H1 (cell line): ENCODE measurements at regions not wholly inside any gene's neighbourhood (a gene's known extent, or its start where the extent isn't known, plus 50 kb on each side); places are given as distances from the start of the nearest gene placed in this dataset.

Experiments used
- CTCF ChIA-PET: fragments of 300-600 bp; sonication (Branson Sonifier 250); formaldehyde crosslinking; loops from one replicate; lab custom pipeline; 2021; ENCODE audit not compliant: partially characterized antibody; lab: Charles Lee
- POLR2A ChIA-PET: fragments of 300-600 bp; sonication (Branson Sonifier 250); formaldehyde crosslinking; loops from one replicate; lab custom pipeline; 2021; ENCODE audit warnings: inconsistent platforms; ENCODE audit not compliant: partially characterized antibody; lab: Charles Lee
- DNase-seq, 2 experiments: peaks; one replicate each; pipeline versions ENCODE4 v3.0.0 to v3.0.0-alpha.2; 2010 to 2022; ENCODE audit warnings: low spot score in 2 of 2, low read depth in 1 of 2, mixed read lengths in 1 of 2
- FAIRE-seq: peaks from 2 replicates; lab custom pipeline; 2011; peaks lifted over from hg19 to GRCh38; lab: Jason Lieb, UNC
- H2AFZ ChIP-seq: 2 replicates; pipeline ENCODE4 v1.8.1; 2012; ENCODE audit warnings: low read length, inconsistent platforms
- H2AK5ac ChIP-seq: 2 replicates; pipeline ENCODE4 v1.6.1; 2013; ENCODE audit warnings: low read depth, low read length
- H2BK120ac ChIP-seq: replicated peaks from 2 replicates; pipeline ENCODE3; 2013; ENCODE audit warnings: low read depth, low read length, inconsistent platforms
- H2BK12ac ChIP-seq: 2 replicates; pipeline ENCODE4 v1.6.1; 2013; ENCODE audit warnings: low read depth, low read length
- H2BK15ac ChIP-seq: 2 replicates; pipeline ENCODE4 v1.6.1; 2013; ENCODE audit warnings: low read length
- H2BK20ac ChIP-seq: 2 replicates; pipeline ENCODE4 v1.6.1; 2013; ENCODE audit warnings: low read length
- H2BK5ac ChIP-seq: 2 replicates; pipeline ENCODE4 v1.6.1; 2013; ENCODE audit warnings: low read depth, low read length
- H3K14ac ChIP-seq: 2 replicates; pipeline ENCODE4 v1.6.1; 2013; ENCODE audit warnings: inconsistent platforms; ENCODE audit not compliant: insufficient read length
- H3K18ac ChIP-seq: 2 replicates; pipeline ENCODE4 v1.6.1; 2013; ENCODE audit warnings: low read length; ENCODE audit errors: extremely low read depth
- H3K23ac ChIP-seq: 2 replicates; pipeline ENCODE4 v1.6.1; 2013; ENCODE audit warnings: inconsistent platforms; ENCODE audit not compliant: insufficient read length
- H3K23me2 ChIP-seq: 2 replicates; pipeline ENCODE4 v1.6.1; 2013; ENCODE audit warnings: low read depth, low read length
- H3K27ac ChIP-seq: 2 replicates; pipeline ENCODE4 v1.6.1; 2011; ENCODE audit warnings: low read depth, low read length, inconsistent platforms
- H3K27me3 ChIP-seq, 4 experiments: replicated peaks in 1 of 4; 1 replicate in 1 of 4; 2 replicates in 3 of 4; pipeline versions ENCODE4 v1.6.1 to v1.8.1; 2011 to 2013; ENCODE audit warnings: low read length in 3 of 4, mild to moderate bottlenecking in 3 of 4, inconsistent platforms in 2 of 4, mixed read lengths in 2 of 4, moderate library complexity in 1 of 4; ENCODE audit not compliant: control insufficient read depth in 3 of 4, insufficient read depth in 3 of 4; ENCODE audit errors: extremely low read depth in 1 of 4
- H3K36me3 ChIP-seq, 4 experiments: 2 replicates each; pipeline versions ENCODE4 v1.6.1 to v1.8.1; 2011 to 2013; ENCODE audit warnings: mild to moderate bottlenecking in 4 of 4, low read length in 3 of 4, moderate library complexity in 2 of 4, control low read depth in 1 of 4, inconsistent platforms in 1 of 4; ENCODE audit not compliant: insufficient read depth in 4 of 4, control insufficient read depth in 2 of 4
- H3K4ac ChIP-seq: replicated peaks from 2 replicates; pipeline ENCODE3; 2013; ENCODE audit warnings: low read length, low read depth, mixed read lengths, inconsistent platforms; ENCODE audit not compliant: insufficient read length
- H3K4me1 ChIP-seq, 4 experiments: replicated peaks in 1 of 4; 1 replicate in 1 of 4; 2 replicates in 3 of 4; pipeline versions ENCODE4 v1.6.1 to v1.8.1; 2011 to 2013; ENCODE audit warnings: low read length in 3 of 4, inconsistent platforms in 2 of 4, mixed read lengths in 1 of 4; ENCODE audit not compliant: insufficient read depth in 4 of 4, control insufficient read depth in 3 of 4
- H3K4me2 ChIP-seq, 2 experiments: 2 replicates each; pipeline versions ENCODE4 v1.6.1 to v1.8.1; 2011 to 2013; ENCODE audit warnings: low read depth in 2 of 2, low read length in 2 of 2, control low read depth in 1 of 2, inconsistent platforms in 1 of 2, mild to moderate bottlenecking in 1 of 2; ENCODE audit not compliant: insufficient read depth in 1 of 2
- H3K4me3 ChIP-seq, 4 experiments: fragments of 200-600, 300-600 bp in 1 of 4; sonication (generic), shearing (Covaris generic), sonication (Bioruptor Twin) in 1 of 4; 2 replicates each; pipeline versions ENCODE4 v1.5.1 to v1.8.1; 2011 to 2016; ENCODE audit warnings: low read length in 4 of 4, low read depth in 3 of 4, control low read depth in 2 of 4, inconsistent platforms in 2 of 4, mild to moderate bottlenecking in 2 of 4, mixed read lengths in 1 of 4, moderate library complexity in 1 of 4; ENCODE audit not compliant: insufficient read depth in 2 of 4; ENCODE audit errors: extremely low read depth in 1 of 4
- H3K56ac ChIP-seq: replicated peaks from 2 replicates; pipeline ENCODE3; 2013; ENCODE audit warnings: low read depth, mild to moderate bottlenecking, mixed read lengths, low read length, inconsistent platforms; ENCODE audit not compliant: insufficient read length
- H3K79me1 ChIP-seq: 2 replicates; pipeline ENCODE4 v1.6.1; 2013; ENCODE audit warnings: low read depth, low read length, control low read depth
- H3K79me2 ChIP-seq, 2 experiments: 2 replicates each; pipeline versions ENCODE4 v1.6.1 to v1.8.1; 2012 to 2013; ENCODE audit warnings: low read length in 2 of 2, mild to moderate bottlenecking in 2 of 2, inconsistent platforms in 1 of 2; ENCODE audit not compliant: insufficient read depth in 2 of 2, control insufficient read depth in 1 of 2
- H3K9ac ChIP-seq, 4 experiments: replicated peaks in 1 of 4; 1 replicate in 1 of 4; 2 replicates in 3 of 4; pipeline versions ENCODE4 v1.6.1 to v1.8.1; 2011 to 2013; ENCODE audit warnings: low read depth in 3 of 4, low read length in 3 of 4, control low read depth in 2 of 4, mild to moderate bottlenecking in 2 of 4, moderate library complexity in 2 of 4, inconsistent platforms in 1 of 4; ENCODE audit errors: extremely low read depth in 1 of 4
- H3K9me3 ChIP-seq, 2 experiments: 2 replicates each; pipeline versions ENCODE4 v1.6.1 to v1.8.1; 2012 to 2013; ENCODE audit warnings: mild to moderate bottlenecking in 2 of 2, moderate library complexity in 2 of 2, control low read depth in 1 of 2, inconsistent platforms in 1 of 2, low read depth in 1 of 2, low read length in 1 of 2, mixed read lengths in 1 of 2; ENCODE audit not compliant: insufficient read depth in 2 of 2
- H4K20me1 ChIP-seq, 2 experiments: replicated peaks in 1 of 2; 2 replicates each; pipeline versions ENCODE3 to v1.8.1; 2011 to 2013; ENCODE audit warnings: inconsistent platforms in 2 of 2, low read length in 2 of 2, mild to moderate bottlenecking in 1 of 2; ENCODE audit not compliant: insufficient read depth in 2 of 2, control insufficient read depth in 1 of 2
- H4K5ac ChIP-seq: 2 replicates; pipeline ENCODE4 v1.6.1; 2013; ENCODE audit warnings: low read length, low read depth, mixed read lengths, inconsistent platforms; ENCODE audit not compliant: insufficient read length
- H4K8ac ChIP-seq: 2 replicates; pipeline ENCODE4 v1.8.0; 2013; ENCODE audit warnings: mild to moderate bottlenecking, moderate library complexity, low read length, inconsistent platforms; ENCODE audit not compliant: insufficient read depth; ENCODE audit errors: extremely low read depth
- H4K91ac ChIP-seq: replicated peaks from 2 replicates; pipeline ENCODE3; 2013; ENCODE audit warnings: low read length, mixed read lengths, inconsistent platforms; ENCODE audit not compliant: insufficient read length
- ASH2L ChIP-seq: fragments of 200-600, 300-600 bp; sonication (generic); IDR thresholded peaks from one replicate; pipeline ENCODE4 v1.7.1; 2017; ENCODE audit warnings: low read length
- JUN ChIP-seq: IDR thresholded peaks from 2 replicates; pipeline ENCODE4 v1.6.1; 2011; ENCODE audit warnings: low read depth, mild to moderate bottlenecking, improper control_type of control experiment, low read length
- POLR2AphosphoS5 ChIP-seq: IDR thresholded peaks from 2 replicates; pipeline ENCODE4 v1.6.1; 2011; ENCODE audit warnings: low read depth, low read length
- WGBS, 2 experiments: shearing (Covaris generic) in 1 of 2; methylation state at CpG; one replicate each; pipeline versions ENCODE4 v1.1.6 to v1.1.7; 2013 to 2015; ENCODE audit warnings: low lambda C conversion rate in 2 of 2, mixed read lengths in 2 of 2, inconsistent platforms in 1 of 2, low coverage in 1 of 2, missing lambda C conversion rate in 1 of 2; ENCODE audit not compliant: insufficient replicate concordance in 2 of 2, insufficient coverage in 1 of 2, insufficient read length in 1 of 2; ENCODE audit errors: extremely low coverage in 1 of 2, missing lambda C conversion rate in 1 of 2; 5-methylcytosine and 5-hydroxymethylcytosine counted together
- TF ChIP-seq, protein P1 (sequence below): IDR thresholded peaks from 2 replicates; pipeline ENCODE4 v1.6.1; 2012; ENCODE audit warnings: inconsistent platforms

GRCh38 chr14:30799933-30800332, 74.4 kb upstream of the COCH start:
- ChIA-PET POLR2A (no interaction called here), CTCF (no interaction called here)
- no peaks in the 10 kb centered on the region for H4K20me1 ChIP-seq
- no peak overlapping the region for H3K4me3 ChIP-seq
- H3K4me1 ChIP-seq = no peaks in the 10 kb centered on the region
- H3K9ac ChIP-seq = no peak overlapping the region
- H3K23me2 ChIP-seq = no peaks in the 10 kb centered on the region
- H3K9me3 ChIP-seq = no peaks in the 10 kb centered on the region
- no peak overlapping the region for H4K5ac ChIP-seq
- H3K27ac ChIP-seq = no peak overlapping the region
- H2AK5ac ChIP-seq = no peak overlapping the region
- H4K8ac ChIP-seq = no peak overlapping the region
- no peak overlapping the region for H3K4me2 ChIP-seq
- H4K91ac ChIP-seq = no peak overlapping the region
- H3K4ac ChIP-seq = no peak overlapping the region
- no peak overlapping the region for H2BK5ac ChIP-seq
- no peak overlapping the region for H3K56ac ChIP-seq
- no peak overlapping the region for H3K18ac ChIP-seq
- no peak for FAIRE-seq
- no peak overlapping the region for H3K23ac ChIP-seq
- no peaks in the 10 kb centered on the region for H3K79me2 ChIP-seq
- H2BK15ac ChIP-seq = no peak overlapping the region
- 88% methylated on average over 1 of the region's 1 CpG; no CpG with 5 or more reads in 1 of the 2 experiments for WGBS, 2 experiments
- H3K79me1 ChIP-seq = no peaks in the 10 kb centered on the region
- peaks cover 0 to 1% (median 0%) of the 10 kb centered on the region in 4 experiments; a peak in 1 of 7 replicates for H3K27me3 ChIP-seq
- TF ChIP-seq, protein P1, sequence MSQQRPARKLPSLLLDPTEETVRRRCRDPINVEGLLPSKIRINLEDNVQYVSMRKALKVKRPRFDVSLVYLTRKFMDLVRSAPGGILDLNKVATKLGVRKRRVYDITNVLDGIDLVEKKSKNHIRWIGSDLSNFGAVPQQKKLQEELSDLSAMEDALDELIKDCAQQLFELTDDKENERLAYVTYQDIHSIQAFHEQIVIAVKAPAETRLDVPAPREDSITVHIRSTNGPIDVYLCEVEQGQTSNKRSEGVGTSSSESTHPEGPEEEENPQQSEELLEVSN = no peak
- no peak for TF ChIP-seq ASH2L
- TF ChIP-seq JUN = no peak
- no peak for TF ChIP-seq POLR2AphosphoS5
- DNase-seq = no peak
- H3K36me3 ChIP-seq = no peaks in the 10 kb centered on the region
- no peak overlapping the region for H2BK120ac ChIP-seq
- no peak overlapping the region for H2AFZ ChIP-seq
- H3K14ac ChIP-seq = no peak overlapping the region
- no peak overlapping the region for H2BK12ac ChIP-seq
- H2BK20ac ChIP-seq = no peak overlapping the region
